Activated CD4-positive, CD25-positive, alpha-beta regulatory T cell treated with anti-CD3 and anti-CD28 coated beads, Interleukin-2, amount 50 U/mL, for 72 hours (primary cell): ENCODE measurements at regions not wholly inside any gene's neighbourhood (a gene's known extent, or its start where the extent isn't known, plus 50 kb on each side); places are given as distances from the start of the nearest gene placed in this dataset.
"Not testable (repeated sequence)": the region's sequence is repeated elsewhere in the genome, so short reads cannot be mapped to it uniquely, and the experiment has no call there.

Source experiments
- DNase-seq: peaks from one replicate; pipeline ENCODE4 v3.0.0; 2021

- no peak for DNase-seq
Measured at GRCh38 chr2:146734042-146734820, 1110.6 kb upstream of the ACVR2A start.

- DNase-seq: no peak
Measured at GRCh38 chr2:146730882-146731281, 1113.9 kb upstream of the ACVR2A start.

- DNase-seq: no peak
Measured at GRCh38 chr2:146721486-146721885, 1123.3 kb upstream of the ACVR2A start.

- DNase-seq: no peak
Measured at GRCh38 chr2:146720170-146720569, 1124.7 kb upstream of the ACVR2A start.

GRCh38 chr2:146716591-146716990 is 1128.2 kb upstream of the ACVR2A start:
- no peak for DNase-seq

- DNase-seq: no peak
Measured at GRCh38 chr2:146709004-146709403, 1135.8 kb upstream of the ACVR2A start.

- no peak for DNase-seq
Measured at GRCh38 chr2:146701183-146701582, 1143.6 kb upstream of the ACVR2A start.

GRCh38 chr2:146697307-146697706 is 1147.5 kb upstream of the ACVR2A start:
- no peak for DNase-seq

GRCh38 chr2:146696787-146697186 is 1148.0 kb upstream of the ACVR2A start:
- not testable (repeated sequence) for DNase-seq

- no peak for DNase-seq
Measured at GRCh38 chr2:146681991-146682390, 1162.8 kb upstream of the ACVR2A start.

GRCh38 chr2:146678516-146678915 is 1166.3 kb upstream of the ACVR2A start:
- DNase-seq: no peak

GRCh38 chr2:146677280-146677679 is 1167.5 kb upstream of the ACVR2A start:
- no peak for DNase-seq

GRCh38 chr2:146669735-146670134 is 1175.1 kb upstream of the ACVR2A start:
- no peak for DNase-seq

GRCh38 chr2:146666340-146666739 is 1178.5 kb upstream of the ACVR2A start:
- no peak for DNase-seq

- DNase-seq: no peak
Measured at GRCh38 chr2:146665800-146666199, 1179.0 kb upstream of the ACVR2A start.

- DNase-seq: no peak
Measured at GRCh38 chr2:146661473-146662096, 1183.2 kb upstream of the ACVR2A start.

GRCh38 chr2:146659976-146660375 is 1184.9 kb upstream of the ACVR2A start:
- no peak for DNase-seq

GRCh38 chr2:146652311-146652710 is 1192.5 kb upstream of the ACVR2A start:
- DNase-seq: no peak

- DNase-seq: no peak
Measured at GRCh38 chr2:146651361-146651760, 1193.5 kb upstream of the ACVR2A start.

- DNase-seq: no peak
Measured at GRCh38 chr2:146642066-146642465, 1202.8 kb upstream of the ACVR2A start.

- DNase-seq: no peak
Measured at GRCh38 chr2:146634230-146635097, 1210.4 kb upstream of the ACVR2A start.

- no peak for DNase-seq
Measured at GRCh38 chr2:146633159-146633558, 1211.7 kb upstream of the ACVR2A start.

GRCh38 chr2:146632707-146633106 is 1212.1 kb upstream of the ACVR2A start:
- DNase-seq: no peak
